Superior temporal gyrus (tissue), 1 donor: ENCODE measurements at regions not wholly inside any gene's neighbourhood (a gene's known extent, or its start where the extent isn't known, plus 50 kb on each side); places are given as distances from the start of the nearest gene placed in this dataset.
"Not testable (repeated sequence)": the region's sequence is repeated elsewhere in the genome, so short reads cannot be mapped to it uniquely, and the experiment has no call there.

Experiments used
- DNase-seq: peaks from one replicate; pipeline ENCODE4 v3.0.0-alpha.2; 2016; ENCODE audit errors: extremely low spot score

DNA sequence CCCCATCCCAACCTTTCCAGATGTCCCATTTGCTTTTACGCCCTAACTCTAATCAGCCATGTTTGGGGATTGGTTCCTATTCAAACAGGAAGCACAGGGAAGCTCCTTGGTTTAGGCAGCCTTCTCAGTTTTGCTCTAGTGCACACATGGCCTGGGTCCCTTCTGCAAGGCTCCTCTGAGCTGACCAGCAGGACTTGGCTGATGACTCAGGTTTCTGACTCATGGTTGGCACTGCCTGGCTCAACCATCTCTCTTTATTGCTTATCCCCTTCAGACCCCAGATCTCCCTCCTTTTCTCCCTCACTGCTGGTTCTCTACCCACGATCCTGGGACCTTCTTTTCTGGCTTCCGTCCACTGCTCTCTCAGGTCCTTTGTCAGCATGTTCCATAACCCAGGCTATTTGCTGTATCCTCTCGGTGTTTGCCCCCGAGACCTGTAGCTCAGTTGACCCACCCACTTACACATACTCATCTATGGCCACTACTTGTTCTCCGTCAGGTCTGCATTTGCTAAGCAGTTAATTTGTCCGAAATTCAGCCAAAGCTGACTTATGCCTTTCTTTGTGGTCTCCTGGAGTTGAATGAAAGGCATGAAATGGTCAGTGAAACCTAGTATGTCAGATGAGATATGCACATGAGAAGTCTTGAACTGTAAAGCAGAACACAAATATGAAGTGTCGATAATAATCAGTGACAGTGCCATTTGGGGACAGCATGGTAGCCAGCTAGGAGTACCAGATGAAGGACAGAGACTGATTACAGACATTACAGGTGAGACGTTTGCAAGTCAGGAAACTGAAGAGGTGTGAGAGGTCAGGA, 323.5 kb upstream of the ROPN1 start:
- no peak for DNase-seq

DNA sequence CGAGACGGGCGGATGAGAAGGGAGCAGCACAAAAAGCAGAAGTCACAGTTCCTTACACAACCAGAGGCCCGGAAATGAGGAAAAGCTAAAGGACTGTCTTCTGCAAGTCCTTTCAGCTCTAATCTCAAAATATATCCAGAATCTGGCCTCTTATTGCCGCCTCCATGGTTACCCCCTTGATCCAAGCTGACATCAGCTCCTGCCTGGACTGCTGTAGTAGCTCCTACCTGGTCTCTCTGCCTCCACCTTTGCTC, 324.0 kb upstream of the ROPN1 start:
- DNase-seq = no peak

DNA sequence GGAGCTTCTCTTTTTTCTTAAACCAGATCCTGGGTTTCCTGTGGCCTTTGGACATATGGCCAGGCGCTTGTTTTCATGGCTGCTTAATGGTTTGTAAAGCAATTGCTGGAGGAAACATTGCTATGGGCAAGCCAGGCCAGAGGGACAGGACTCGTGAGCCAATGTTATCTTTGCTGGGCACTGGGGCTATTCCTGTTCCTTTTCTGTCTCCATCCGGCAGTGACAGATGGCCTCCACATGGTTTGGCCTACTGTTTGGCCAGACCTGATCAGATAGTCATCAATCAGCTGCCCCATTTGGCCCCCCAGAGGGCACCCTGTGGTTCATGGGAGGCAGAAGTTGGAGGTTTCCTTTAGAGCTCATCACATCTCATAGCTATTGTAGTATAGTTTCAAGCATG, 326.1 kb upstream of the ROPN1 start:
- no peak for DNase-seq

DNA sequence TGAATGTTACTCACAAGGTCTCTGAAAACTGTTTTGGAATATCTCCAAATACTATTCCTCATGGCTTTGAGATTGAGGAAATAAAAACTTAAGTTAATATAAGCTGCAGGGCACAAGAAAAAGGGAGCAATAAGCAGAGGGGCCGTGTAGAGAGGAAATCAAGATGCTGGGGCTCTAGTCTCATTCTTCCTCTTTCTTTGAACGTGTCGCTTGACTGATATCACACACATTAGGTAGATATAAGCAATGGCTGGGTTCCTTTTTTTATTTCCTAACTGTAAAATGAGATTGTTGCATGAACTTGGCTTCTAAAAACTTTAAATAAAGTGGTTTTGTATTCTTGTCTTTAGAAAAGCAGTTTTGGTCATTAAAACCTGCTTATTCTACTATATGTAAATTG, 326.7 kb upstream of the ROPN1 start:
- no peak for DNase-seq

DNA sequence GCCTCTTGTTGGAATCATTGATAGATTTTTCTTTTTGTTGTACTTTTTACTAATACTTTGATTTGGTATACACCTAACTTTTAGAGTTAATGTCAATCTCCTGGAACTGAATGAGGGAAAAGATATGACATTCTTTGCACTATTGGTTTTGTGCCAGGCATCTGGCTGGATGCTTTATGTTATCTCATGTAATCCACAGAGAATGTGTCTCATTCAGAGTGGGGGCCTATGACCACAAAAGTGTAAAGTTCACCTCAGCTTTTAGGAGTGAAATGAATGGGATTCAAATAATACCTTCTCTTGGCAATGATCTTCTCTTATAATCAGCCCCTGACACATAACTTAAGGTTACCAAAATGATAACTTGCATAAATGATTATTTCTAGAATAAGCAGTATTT, 329.1 kb upstream of the ROPN1 start:
- DNase-seq = no peak

DNA sequence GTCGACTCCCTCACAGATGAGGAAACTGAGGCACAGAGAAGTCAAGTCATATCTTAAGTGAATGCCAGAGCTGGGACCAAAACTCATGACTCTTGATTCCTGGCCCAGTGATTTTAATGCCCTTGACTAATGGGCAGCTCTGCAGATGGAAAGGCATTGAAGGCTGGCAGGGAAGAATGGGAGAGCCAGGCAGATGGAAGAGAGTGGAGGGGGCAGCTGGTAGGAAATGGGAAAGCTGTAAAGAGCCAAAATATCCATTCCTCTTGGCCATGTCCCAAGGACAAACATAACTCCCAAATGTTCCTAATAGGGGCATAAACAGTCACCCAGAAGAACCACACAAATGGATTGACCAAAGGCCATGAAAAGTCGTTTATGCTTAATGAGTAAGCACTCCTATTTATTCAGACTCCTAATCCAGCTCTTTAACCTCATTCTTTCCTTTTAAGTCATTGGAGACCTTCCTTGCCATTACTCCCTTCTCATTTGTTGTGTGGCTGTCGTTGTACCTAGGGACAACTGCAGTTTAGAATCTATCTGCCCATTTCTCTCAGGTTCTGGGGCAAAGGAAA, 330.5 kb upstream of the ROPN1 start:
- no peak for DNase-seq

DNA sequence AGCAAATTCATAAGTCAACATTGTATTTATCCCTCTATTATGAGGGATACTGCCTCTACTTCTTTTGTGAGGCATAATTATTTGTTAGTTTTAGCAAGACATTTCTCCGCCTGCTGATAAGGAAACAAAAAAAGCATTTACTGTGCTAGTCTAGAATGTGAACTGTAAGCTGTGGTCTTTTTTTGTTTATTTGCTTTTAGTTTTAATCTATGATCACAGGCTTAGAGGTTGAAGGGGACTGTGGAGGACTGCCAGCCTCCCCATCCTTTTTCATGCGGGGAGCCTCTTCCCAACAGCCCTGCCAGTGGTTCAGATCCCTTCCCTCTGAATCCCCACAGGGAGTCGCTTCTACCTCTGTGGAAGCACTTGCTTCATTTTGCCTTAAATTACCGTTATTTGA, 331.0 kb upstream of the ROPN1 start:
- no peak for DNase-seq

DNA sequence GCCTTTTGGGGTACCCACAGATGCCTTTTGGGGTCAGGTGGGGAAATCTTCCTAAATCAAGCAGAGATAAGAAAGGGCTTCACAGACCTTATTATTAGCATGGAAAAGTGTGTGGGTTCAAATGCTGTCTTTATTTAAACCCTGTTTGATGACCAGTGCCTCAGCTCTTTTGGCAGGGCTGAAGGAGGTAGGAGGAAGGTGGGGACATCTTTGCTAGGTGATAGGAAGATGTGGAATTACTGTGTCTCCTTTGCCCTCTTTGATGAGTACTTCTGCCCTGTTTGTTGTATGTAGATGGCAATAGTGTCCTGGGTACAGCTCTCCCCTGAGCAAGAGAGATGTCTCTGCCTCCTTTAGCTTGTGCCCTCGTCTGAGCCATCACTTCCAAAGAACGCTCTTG, 333.3 kb upstream of the ROPN1 start:
- DNase-seq = no peak

DNA sequence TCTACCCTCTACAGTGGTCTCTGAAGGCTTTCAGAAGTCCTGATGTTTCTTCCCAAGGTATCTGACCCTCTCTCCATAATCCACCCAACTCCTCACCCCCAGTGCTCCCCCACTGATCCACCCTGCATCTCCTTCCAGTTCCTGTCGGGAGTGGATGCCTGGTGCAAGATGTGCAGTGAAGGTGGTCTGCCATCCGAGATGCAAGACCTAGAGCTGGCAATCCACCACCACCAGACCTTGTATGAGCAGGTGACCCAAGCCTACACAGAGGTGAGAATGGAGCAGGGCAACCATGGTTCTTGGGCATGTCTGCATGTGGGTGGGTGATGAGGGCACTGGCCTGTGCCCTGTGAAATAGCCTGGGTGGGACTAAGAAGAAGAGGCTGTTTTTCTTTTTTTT, 337.8 kb upstream of the ROPN1 start:
- DNase-seq = no peak

DNA sequence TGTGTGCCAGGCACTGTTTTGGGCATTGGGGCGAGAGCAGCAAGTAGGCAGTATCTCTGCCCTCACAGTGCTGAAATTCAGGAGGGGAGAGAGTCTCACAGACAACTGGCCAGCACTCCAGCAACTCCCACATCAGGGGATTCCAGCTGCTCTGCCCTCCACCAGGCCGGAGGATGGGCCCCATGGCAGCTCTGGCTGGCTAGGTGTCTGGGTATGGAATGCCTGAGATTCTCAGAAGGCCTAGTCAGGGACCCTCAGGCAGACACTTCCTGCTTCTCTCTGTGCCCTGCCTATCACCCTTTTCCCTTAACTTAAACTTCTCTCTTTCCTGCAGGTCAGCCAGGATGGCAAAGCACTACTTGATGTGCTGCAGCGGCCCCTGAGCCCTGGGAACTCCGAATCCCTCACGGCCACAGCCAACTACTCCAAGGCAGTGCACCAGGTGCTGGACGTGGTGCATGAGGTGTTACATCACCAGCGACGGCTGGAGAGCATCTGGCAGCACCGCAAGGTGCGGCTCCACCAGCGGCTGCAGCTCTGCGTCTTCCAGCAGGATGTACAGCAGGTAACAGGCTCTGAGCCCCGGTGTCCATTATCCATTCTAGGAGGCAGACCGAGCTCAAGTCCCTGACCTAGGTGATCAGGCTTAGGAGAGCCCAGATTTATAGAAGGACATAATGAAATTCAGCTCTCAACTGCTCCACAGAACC, 342.2 kb upstream of the ROPN1 start:
- DNase-seq = no peak

DNA sequence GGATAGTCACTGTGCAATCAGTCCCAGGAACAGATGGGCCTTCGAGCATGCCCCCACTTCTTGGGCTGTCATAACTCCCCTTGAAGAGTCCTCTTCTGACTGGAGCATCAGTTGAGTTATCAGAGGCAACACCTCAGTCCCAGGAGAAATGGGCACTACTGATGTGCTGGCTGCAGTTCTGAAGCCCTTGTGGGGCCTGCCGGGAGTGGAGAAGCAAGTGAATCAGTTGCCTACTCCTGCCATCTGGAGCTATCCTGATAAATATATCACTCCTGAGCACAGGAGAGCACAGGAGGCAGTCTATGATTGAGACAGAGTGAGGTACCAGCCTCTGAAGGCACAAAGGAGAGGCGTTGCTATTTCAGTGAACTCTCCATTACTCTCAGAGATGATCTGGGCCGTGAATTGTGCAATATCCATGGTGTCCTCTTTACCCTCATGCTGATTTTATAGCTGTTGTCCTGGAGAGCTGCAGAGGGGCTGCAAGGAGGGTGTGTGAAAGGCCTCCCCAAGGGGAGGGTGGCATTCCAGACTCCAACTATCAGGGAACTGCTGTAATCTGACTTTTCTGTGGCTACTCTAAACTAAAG, 344.2 kb upstream of the ROPN1 start:
- DNase-seq = no peak

DNA sequence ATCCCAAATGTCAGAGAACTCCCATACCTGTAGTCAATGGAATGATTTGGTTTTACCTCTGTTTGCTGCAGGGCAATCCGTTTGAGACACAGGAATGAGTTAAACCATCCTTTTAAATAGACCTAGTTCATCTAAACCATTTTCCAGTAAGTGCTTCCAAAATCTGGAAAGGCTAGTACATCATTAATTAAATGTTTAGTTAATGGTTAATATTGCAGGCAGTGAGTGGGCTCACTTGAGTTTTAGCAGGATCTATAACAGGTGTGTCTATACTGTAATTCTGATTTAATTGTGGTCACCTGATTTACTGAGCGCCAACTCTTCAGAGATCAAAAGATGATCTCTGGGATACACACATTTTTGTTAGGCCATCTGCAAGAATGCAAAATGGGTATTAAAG, 353.9 kb upstream of the ROPN1 start:
- no peak for DNase-seq

DNA sequence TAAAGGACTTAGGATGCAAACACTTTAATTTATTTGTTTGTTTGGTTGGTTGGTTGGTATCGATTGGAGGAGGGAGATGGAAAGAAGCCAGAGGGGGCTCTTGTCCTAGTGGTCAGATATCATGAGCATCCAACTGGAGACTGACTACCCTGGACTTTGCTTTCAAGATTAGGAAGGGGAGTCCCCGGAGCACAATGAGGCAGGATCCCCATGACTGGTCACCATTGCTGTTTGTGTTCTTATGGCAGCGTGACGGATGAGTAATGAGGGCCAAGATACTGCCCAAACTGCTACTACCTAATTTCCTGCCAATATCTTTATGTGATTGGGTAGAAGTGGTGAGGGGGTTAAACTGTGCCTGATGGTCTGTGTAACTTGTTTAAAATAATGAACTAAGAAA, 354.6 kb upstream of the ROPN1 start:
- no peak for DNase-seq

DNA sequence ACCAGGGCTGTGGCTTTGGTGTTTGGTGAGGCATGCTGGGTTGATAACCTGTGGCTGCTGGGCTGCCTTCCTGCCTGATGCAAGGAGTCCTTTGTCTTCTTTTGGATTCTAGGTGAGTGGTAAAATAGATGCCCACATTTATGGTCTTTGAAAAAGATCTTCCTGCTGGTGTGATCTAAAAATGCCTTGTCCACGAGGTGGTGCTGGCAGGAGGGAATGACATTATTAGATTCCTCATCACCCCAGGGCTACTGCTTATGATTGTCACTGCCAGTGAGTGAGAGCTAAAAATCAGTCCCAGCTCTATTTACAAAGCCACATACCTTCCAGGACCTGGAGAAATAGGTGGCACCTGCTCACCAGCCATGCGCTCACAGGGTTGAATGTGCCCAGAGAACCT, 355.5 kb upstream of the ROPN1 start:
- DNase-seq = no peak

DNA sequence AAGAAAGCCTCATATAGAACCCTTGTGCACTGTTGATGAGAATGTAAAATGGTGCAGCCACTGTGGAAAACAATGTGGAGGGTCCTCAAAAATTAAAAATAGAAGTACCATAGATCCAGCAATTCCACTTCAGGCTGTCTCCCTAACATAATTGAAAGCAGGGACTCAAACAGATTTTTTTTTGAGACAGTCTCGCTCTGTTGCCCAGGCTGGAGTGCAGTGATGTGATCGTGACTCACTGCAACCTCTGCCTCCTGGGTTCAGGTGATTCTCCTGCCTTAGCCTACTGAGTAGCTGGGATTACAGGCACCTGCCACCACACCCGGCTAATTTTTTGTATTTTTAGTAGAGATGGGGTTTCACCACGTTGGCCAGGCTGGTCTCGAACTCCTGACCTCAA, 356.6 kb upstream of the ROPN1 start:
- not testable (repeated sequence) for DNase-seq

DNA sequence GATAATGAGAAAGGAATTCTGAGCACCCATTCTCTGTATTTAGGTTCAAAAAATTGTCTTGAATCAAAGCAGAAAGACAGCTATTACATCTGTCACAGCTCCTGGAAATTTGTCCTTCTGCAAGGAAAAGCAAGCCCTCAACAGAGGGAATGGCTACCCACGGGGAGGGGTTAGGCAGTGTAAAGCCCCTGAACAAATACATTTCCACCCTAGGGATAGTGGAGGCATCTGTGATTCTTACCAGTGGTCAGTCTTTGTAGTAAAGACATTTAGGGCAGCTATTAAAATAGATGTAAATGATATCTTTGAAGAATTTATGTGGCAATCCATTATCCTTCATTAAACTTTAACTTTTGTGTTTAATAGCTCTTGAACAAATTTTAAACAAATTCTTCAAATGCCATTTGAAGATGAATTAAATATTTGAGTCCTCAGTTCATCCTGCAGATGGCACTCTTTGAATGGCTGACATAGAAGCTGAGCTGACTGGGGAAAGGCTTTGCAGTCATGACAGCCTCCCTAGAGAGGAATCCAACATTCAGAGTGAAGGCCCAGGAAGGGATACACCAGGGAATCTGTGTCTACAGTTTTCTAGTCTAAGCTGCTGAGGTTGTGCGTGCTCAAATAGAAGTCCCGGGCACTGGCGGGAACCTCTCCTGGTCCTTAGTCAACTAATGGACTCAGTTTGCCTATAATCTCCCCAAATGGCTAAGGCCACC, 359.7 kb upstream of the ROPN1 start:
- DNase-seq = peak; percentile 87

DNA sequence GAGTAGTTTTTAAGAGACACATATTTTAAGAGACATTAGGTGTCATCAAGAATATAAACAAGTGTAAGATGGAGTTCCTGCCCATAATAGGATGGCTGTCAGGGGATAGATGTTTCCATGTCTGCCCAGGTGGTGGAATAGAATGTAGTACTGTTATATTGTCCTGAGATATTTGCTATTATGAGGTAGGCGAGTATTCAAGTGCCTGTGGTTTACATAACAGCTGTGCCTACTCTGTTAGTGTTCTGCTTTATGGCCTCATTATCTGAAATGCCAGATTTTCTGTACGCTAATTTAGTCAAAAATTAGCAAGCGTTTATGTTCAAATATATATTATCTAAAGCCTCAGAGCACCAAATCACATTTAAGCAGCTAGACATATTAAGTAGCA, 360.2 kb upstream of the ROPN1 start:
- DNase-seq = no peak

DNA sequence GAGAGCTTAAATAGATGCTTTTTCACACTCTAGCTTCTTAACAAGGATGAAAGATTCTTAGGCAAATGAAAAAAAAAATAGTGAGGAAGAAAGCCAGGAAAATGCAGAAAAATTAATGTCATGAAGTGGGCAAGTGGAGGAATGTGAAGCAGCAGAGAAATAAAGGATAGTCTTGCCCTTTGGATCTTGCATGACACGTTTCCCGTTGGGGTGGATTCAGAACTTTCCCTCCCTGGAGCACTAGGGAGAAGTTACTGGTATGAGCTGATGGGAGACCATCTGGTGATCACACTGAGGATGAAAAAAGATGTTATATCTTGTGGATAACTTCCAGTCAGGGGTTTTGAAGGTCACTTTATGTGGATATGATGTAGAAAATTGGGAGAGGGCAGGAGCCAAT, 361.8 kb upstream of the ROPN1 start:
- DNase-seq = peak; percentile 47

DNA sequence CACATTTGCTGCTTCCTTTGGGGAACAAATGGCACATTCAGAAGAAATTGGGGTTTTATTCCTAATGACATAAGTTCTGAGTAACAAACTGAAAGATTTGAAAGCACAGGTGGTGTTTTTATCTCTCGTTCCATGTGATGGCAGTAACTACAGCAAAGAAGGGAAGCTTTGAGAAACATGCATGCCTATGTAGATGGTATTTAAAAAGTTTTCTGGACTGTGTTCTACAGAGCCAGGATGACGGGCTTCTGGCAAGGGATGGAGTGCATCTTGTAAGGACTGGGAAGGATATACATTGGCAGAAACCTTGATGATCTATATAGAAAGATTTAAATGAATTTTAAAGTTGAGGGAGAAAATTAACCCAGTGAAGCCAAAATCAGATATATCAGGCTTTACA, 362.2 kb upstream of the ROPN1 start:
- no peak for DNase-seq

DNA sequence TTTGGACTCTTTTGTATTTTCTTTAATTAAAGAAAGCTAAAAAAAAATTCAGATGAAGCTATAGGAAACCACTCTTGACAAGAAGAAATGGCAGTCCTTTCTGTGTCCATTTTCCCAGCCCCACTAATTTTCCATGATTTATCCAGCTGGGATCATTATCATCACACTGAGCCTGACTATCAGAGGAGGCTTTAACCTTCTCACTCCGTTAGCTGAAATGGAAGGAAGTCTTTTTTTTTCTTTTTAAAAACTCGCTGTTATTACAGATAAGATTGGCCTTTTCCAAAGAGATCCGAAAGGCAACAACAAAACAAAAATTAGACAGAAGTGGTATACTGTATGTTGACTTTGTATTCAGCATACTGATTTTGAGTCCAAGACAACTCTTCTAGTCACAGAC, 366.2 kb upstream of the ROPN1 start:
- no peak for DNase-seq

DNA sequence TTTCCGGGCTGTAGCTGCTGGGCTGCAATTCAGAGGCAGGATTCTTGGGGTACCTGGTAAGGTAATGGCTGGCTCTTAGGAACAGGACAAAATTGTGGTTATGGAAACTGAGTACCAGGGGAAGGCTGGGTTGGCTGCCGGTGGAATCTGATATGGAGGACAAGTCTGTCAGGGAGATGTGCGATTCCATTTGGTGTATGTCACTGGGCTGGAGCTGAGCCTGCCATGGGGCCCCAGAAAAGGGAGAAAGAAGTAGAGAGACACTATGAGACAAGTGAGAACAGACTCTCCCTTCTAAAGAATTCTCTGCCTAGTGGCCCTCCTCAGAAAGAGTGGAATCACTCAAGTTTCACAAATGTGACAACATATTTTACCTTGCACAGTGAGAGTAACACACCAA, 368.2 kb upstream of the ROPN1 start:
- no peak for DNase-seq

DNA sequence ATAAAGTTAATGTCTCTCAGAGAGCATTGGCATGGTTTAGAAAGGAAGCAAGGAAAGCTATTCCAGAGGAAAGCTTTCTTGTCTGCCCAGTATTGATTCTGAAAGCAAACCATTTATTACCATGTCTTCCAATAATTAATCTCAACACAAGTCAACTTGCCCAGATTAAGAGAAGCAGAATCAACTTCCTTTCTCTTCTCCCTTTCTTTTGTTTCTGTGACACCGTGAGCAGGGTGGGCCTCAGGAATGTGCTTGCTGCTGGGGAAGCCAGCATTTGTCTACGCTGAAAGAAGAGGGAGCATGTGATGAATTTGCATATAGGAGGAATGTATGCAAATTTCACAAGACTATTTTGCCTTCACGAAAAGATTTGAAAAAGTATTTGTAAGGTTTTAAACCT, 368.6 kb upstream of the ROPN1 start:
- DNase-seq = no peak

DNA sequence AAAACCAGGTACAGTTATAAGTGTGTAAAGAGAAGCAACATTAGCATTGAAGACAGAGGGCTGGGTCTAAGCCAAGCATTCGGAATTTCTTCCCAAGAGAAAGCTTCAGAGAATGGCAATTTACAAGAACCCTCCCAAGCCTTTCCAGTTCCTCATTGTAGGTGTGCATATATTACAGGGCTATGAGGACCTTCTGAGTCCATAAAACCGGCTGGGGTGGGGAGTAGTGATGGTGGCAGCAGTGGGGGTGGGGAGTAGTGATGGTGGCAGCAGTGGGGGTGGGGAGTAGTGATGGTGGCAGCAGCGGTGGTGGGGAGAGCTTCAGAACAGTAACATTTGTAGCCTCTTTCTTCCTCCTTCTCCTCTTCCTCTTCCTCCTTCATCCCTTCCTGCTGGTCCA, 368.7 kb upstream of the UMPS start:
- no peak for DNase-seq
